RPMI8226 (cell line): ENCODE measurements at regions not wholly inside any gene's neighbourhood (a gene's known extent, or its start where the extent isn't known, plus 50 kb on each side); places are given as distances from the start of the nearest gene placed in this dataset.
A peak's percentile ranks its signal among the peaks of the same experiment; 100 is the strongest.

Source experiments
- DNase-seq: peaks from one replicate; pipeline ENCODE4 v3.0.0-alpha.2; 2015

DNA sequence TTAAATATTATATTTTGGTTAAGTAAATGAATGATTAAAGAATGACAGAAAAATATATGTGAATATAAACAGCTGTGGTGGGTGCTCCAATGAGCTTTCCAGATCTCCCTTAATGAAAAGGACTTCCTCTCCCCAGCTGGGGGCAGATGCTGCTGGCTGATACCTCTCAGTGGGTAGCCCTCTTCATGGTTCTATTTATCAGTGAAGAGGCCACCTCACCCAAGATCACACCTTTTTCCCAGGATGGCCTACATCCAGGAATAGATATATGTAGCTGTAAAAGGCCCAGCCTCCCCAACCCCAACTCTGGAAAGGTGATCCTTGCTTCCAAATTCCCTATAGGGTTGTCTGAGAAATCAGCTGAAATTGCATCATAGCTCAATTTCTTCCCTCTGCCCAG, 135.2 kb upstream of the ACVR2A start:
- no peak for DNase-seq

DNA sequence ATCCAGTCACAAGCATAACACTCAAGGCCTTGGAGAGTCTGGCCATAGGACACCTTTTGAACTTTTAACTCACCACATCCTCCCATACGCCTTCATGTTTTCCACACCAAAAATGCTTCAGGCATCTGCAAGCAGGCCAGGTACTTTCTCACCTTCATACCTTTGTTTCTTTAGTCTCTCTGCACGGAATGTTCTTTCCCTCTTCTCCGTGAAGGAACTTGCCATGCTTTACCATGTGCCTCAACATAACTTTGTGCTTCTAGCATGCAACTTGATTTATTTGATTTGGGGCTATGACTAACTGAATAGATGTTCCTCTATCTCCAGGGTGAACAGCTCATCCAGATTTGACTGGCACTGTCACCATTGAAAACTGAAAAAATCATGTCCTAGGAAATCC, 141.7 kb upstream of the ACVR2A start:
- no peak for DNase-seq

DNA sequence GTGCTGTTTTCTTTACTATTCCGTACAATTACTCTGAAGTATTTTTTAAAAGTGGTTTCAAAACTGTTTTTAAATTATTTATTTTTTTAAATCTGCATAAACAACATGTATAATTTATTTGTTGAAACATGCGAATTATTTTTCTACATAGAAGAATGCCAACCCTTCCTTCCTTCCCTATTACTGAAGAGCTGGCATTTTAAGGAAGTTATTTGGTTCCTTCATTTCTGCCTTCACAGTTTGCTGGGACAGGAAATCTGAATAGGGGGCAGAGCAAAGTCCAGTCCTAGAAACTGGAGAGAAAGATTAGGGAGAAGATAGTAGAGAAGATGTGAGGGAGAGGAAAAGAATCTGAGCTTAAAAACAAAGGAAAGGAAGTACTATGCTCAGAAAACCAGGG, 146.7 kb upstream of the ACVR2A start:
- no peak for DNase-seq

DNA sequence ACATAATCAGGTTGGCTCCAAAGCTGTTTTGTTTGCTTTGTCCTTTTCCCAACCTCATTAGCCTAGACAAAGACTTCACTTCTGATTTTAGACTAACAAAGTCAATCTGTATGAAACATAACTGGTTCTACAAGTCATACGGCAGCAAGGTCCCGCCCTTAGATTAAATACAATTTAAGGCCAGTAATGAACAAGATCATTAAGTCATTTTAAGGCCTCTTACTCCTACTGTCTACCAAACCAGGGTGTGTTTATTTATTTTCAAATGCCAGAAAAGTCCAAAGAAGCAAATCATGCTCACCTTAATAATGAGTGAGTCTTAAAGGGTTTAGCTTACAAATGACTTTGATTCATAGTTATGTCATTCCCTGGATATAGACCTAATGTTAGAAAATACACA, 148.4 kb upstream of the ACVR2A start:
- DNase-seq: no peak

DNA sequence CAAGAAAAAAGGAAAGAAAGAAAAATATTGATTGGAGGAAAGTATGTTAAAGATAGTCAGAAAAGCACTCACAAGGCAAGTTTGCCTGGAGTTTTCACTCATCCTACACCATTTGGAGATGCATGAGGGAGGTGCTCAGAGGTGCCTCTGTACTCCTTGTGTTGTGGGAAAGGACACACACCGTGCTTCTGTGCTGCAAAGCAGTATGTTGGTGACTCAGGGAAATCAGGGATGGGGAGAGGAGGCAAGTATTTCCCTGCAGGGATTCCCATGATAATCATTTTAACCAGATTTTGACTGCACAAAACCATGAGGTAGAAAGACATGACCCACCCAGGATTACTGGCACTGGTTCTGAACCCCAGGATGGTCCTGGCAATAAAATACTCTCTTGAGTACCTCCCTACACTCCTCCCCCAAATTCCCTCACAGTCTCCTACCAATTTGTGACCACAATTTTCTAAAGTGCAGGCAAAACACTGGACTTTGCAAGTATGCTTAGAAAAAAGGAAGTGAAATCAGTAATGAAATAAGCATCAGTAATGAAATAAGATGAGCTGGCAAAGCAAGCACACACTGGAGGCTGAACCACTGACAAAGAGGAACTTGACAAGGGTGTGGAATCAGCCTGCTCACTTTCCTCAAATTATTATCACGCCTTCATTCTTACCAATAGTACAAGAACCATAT, 155.5 kb upstream of the ACVR2A start:
- peak; percentile 75 for DNase-seq

DNA sequence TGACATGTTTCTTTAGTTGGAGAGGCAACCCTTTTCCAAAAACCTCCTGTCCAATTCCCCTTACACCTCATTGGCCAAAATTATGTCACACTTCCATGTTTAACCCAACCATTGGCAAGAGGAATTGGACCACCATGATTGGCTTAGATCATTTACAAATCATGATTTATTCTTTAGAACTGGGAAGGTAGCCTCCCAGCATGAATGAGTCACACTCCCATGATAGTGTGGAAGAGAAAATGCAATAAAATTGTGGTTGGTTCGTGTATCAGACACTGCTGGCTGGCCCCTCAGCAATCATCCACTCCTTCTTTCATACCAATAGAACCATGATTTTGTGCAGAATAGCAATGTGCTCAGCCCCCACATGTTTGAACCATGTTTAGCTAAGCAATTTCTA, 156.6 kb upstream of the ACVR2A start:
- DNase-seq: no peak

DNA sequence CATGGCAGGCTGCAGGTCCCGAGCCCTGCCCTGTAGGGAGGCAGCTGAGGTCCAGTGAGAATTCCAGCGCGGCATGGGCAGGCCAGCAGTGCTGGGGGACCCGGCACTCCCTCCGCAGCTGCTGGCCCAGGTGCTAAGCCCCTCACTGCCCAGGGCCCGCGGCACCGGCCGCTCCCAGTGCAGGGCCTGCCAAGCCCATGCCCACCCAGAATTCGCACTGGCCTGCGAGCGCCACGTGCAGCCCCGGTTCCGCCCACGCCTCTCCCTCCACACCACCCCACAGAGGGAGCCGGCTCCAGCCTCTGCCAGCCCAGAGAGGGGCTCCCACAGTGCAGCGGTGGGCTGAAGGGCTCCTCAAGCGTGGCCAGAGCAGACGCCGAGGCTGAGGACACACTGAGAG, 158.5 kb upstream of the ACVR2A start:
- DNase-seq: no peak

DNA sequence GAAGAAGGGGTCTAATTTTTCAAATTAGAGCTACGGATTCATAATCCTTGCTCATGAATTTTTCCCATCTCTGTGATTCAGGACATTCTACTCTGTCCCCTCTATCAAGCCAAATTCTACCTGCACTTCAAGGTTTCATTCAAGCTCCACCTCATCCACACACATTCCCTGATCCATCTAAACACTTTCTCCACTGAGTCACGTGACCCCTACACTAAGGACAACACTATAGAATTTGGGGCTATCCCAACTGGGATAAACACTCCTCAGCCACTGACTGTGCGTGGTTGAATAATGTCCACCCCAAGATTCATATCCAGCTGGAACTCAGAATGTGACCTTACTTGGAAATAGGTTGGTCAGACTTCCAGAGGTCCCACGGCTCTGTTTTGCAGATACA, 159.9 kb upstream of the ACVR2A start:
- DNase-seq: no peak

DNA sequence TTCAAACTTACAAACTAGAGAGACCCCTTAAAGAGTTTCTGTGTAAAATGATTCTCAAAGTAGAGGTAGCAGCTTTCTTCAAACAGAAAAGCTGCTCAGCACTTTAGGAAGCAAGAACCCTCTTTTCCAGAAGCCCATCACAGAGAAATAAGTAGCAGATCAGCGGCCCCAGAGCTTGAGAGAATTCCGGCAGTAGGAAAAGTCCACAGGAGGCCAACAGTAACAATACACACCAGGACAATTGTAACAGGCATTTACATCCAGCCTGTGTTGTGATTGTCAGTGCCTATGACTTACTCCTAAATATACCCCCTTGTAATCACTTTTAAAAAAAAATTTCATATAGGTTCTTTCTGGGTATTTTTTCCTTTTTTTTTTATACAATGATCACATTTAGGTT, 161.4 kb upstream of the ACVR2A start:
- DNase-seq: no peak

DNA sequence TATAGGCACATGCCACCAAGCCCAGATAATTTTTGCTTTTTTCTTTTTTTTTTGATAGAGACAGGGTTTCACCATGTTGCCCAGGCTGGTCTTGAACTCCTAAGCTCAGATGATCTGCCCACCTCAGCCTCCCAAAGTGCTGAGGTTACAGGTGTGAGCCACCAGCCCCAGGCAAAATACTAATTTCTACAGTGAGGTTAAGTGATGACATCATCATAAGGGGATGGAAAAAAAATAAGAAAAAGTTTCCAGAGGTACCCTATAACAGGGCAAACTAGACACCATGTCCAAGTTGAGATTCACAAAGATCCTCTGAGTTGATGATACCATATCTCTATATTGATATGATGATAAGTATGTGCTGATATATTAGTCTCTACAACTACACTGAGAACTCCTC, 163.7 kb upstream of the ACVR2A start:
- no peak for DNase-seq

DNA sequence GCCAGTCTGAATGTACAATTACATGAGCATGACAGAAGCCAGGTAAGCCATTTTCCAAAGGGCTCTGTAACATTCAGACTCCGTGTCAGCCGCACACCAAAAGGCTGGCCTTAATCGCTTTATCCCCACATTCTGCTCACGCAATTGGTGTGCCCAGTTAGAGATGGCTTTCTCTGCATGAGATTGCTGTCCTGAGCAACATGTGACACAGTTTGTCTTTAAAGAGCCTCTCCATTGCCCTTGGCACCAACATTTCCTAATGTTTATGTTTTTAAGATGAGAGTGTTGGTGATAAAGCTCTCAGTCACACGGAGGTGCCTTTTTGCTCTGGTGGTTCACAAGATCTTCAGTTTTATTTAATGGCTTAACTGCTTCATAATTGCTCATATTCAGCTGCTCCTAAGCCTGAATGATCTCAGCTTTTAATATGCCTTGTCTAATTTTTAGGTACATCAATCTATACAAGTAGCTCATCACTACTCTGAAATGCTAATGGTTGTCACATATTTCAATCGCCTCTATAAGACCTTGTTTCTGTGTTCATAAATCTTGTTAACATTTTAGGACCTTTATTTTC, 164.8 kb upstream of the ACVR2A start:
- no peak for DNase-seq

DNA sequence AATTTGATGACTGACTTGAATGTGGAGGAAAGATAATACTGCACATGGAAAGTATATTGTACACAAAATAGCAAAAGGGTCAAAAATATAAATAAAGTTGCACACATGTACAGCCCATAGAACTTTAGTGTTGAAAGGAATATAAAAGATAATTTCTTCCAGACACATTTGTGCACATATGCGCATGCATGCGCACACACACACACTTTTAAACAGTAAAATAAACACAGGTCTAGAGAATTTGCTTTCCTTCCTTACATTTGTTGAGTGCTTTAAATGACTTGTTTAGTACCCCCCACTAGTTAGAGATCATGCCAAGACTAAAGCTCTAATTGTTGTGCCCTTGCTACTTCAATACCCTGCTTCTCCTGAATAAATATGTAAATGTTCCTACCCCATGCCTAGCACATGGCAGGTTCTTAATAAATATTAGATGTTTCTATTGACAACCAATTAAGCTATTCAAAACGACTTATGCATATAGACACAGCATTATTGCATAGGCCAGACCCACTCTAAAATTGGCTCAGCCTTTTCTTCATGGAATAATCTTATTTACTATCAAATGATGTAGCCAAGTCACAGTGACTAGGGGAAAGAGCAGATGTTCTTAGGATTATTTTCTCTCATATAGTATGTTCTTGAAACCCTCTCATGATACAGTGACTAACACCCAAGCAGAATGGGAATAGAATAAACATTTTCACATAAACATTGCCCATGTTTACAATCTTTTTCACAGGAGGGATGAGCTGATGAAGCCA, 165.5 kb upstream of the ACVR2A start:
- DNase-seq: no peak

DNA sequence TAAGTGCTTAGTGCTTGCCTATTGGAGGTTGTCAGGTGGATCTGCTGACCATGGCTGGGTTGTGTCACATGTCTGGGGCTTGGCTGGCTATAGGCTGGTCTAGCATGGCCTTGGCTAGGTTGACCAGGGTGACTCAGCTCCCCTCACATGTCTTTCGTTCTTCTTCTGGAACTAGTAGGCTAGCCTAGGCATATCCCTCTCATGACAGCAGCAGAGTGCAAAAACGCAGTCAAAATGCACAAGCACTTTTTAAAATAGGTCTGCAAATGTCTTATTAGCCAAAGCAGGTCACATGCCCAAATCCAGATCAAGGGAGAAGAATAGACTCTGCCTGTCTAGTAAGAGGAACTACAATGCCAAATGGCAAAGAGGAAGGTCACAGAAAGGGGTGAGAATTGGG, 179.7 kb upstream of the ACVR2A start:
- DNase-seq: no peak

DNA sequence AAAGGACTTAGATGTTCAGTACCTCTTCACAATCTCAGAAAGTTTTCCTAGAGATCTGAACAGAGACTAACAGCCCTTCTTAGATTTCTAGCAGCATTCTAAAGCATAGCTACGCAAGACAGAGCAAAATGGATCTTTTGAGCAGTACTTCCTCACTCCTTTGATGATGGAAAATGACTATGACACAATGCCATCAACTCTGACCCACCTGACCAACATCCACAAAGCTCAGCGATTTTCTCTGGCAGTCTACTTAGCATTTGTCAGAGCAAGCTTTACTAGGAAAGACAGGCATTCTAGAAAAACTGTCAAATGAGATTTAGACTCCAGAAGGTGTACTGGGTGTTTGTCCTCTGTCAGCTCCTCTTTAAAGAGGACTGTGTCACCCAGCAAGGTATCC, 180.9 kb upstream of the ACVR2A start:
- DNase-seq: no peak

DNA sequence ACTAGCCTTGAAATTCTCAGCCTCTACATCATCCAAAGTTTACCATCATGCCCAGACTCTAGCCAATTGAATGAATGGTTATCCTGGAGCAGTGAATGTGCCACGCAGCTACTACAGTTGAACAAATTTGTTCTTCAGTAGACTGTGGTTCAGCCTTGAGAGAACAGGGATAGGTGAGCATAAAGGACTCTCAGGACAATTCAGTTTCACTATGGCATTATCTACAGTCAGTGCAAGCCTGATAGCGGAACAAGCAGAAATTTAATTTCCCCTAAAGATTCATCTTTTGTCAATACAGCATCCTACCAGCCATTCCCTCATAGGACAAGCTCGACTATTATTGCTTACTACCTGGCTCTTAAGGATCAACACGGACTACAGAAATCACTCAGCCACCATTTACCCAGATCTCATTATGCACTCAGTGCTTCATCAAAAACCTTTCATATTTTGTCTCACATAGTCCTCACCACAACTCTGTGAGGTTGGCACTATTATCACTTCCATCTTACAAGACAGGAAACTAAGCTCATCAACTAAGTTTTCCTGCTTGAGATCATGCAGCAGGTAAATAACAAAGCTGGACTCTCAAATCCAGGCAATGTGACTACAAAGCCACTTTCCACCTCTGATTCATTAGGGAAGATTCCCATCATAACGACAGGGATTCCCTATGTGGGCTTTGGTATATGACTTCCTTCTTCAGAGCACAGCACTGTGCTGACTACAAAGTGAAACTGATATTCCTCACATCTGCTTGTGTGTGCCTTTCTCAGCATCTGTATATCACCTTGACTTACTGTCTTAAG, 181.5 kb upstream of the ACVR2A start:
- DNase-seq: no peak

DNA sequence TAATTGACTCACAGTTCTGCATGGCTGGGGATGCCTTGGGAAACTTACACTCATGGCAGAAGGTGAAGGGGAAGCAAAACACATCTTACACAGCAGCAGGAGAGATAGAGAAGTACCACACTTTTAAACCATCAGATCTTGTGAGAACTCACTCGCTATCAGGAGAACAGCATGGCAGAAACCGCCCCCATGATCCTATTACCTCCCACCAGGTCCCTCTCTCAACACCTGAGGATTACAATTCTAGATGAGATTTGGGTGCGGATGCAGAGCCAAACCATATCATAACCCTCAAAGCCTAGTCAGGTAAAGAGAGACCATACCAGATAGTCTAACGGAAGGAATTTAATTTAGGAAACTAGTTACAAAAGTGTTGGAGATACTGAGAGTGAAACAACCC, 182.6 kb upstream of the ACVR2A start:
- no peak for DNase-seq

DNA sequence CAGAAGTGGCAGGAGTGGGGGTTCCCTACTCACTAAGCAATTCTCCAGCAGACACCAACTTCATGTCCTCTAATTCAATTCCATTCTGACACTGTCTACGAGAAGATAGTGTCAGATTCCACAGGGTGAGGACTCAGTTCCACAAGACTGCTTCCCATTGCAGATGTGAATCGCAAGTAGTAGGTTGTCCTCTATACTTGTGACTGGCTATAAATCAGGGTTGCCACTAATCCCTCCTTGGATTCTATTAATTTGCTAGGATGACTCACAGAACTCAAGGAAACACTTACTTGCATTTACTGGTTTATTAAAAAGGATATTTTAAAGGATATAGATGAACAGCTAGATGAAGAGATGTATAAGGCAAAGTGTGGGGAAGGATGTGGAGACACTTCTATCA, 184.1 kb upstream of the ACVR2A start:
- DNase-seq: no peak

DNA sequence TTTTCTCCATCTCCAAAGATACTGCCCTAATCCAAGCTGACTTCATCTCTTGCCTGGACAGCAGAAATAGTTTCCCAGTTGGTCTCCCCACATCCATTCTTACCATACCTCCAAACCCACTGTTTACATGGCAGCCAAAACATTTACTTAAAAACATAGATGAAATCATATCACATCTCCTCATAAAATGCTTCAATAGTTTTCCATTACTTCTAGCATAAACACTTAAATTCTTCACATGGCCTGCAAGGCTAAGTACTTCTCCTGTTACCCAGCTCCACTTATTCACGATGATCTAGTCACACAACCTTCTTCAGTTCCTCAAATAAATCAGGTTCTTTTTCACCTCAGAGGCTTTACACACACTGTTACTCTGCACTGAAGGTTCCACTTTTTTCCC, 185.8 kb upstream of the ACVR2A start:
- DNase-seq: no peak

DNA sequence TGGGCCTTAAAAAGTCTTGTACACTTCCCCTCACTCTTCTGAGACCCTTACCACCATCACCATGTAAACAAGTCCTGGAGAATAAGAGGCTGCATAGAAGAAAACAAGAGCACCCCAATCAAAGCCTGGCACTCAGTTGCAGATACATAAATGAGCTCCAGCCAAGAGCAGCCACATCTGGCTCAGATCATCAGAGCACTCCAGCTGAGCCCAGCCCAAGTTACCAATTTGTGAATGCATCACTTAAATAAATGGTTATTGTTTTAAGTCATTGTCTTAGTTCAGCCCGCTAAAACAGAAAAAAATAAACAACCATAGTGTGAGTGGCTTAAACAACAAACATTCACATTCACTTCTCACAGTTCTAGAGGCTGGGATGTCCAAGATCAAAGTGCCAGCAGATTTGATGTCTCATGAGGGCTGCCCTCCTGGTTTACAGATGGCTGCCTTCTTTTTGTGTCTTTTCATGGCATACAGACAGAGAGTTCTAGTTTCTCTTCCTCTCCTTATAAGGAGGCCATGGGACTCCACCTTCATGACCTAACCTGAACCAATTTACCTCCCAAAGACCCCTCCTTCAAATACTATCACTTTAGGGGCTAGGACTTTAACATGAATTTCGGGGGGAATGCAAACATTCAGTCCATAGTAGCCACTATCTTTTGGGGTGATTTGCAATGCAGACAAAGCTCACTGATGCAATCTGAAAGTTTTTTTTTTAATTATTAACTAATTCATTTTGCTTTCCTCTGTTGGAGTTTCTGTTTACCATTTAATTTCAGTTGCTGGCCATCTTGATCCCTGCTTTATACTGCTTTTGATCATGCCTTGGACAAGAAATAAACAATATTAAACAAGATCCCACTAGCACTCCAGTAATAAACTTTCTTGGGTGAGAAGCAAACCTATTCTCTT, 187.5 kb upstream of the ACVR2A start:
- no peak for DNase-seq

DNA sequence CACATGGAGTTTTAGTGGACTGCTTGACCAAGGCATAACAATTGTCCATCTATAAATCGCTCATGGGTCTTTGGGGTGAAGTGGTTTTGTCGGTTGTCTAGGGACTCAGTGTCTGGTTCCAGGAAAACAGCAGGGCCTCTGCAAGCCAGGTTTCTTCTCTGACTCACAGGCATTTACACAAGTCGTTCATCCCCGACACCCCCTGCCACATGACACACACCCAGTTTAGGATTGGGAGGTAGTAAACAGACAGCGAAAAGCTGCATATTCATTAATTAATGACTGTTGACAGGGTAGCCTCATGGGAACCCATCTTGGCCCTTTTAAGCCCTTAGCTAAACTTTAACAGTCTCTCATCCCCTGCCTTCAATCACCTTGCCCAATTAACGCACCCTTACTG, 194.8 kb upstream of the ACVR2A start:
- no peak for DNase-seq

DNA sequence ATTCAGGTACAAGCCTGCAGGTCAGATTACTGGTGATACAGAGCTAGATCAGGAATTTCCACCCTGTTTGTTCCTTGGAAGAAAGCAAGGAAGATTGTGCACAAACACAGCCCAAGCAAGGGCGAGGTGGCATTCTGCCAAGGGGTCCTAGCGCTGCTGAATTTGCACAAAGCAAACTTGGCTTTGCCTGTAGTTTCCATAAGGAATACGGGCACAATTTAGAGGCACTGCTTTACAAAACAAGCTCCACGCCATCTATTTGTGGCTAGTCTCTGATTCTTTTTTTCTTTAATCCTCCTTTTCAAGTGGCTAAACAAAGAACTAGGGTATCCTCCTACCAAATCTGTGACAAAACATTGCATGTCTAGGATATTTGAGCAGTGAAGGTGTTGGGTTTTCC, 195.5 kb upstream of the ACVR2A start:
- DNase-seq: no peak

DNA sequence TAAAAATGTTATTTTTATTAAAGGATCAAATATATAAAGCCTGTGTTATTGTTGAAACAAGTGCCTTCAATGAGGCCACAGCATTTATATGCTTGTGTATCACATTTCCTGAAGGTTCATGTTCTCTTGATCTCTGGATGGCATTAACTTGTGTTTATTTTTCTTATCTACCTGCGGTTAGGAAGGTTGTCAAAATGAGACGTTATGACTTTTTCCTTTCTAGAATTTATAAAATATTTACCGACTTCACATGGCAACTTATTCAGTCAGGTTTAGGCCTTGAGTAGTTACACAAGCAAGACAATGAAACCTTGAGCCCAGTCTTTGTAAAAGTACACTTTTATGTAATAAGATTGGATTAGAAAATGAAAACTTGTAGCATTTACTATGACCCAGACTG, 196.4 kb upstream of the ACVR2A start:
- no peak for DNase-seq

DNA sequence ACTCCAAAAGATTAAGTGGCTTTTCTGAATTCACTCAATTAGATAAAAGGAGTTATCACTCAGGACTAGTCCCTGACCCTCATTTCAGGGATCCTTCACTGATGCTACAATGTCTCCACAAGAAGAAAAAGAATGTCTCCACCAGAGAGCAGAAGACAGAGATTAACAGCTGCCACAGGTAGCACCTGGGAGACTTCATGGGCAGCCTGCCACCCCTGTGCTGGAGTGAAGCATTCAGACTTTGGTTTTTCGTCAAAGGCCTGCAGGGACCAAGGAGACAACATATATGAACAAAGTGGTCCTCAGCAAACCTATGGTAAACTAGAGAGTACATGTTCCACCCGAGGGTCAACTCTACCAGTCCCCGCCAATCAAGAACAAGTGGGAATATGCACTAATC, 197.0 kb upstream of the ACVR2A start:
- no peak for DNase-seq
